H1 (cell line): ENCODE measurements at regions not wholly inside any gene's neighbourhood (a gene's known extent, or its start where the extent isn't known, plus 50 kb on each side); places are given as distances from the start of the nearest gene placed in this dataset.

Experiments
- JUND ChIP-seq: IDR thresholded peaks from 2 replicates; pipeline ENCODE4 v1.6.1; 2011; ENCODE audit warnings: mild to moderate bottlenecking, improper control_type of control experiment, low read length
- POLR2AphosphoS5 ChIP-seq: IDR thresholded peaks from 2 replicates; pipeline ENCODE4 v1.6.1; 2011; ENCODE audit warnings: low read depth, low read length
- POU5F1 ChIP-seq: IDR thresholded peaks from 2 replicates; pipeline ENCODE4 v1.6.1; 2011; ENCODE audit warnings: low read depth, mild to moderate bottlenecking, low read length, moderate library complexity
- RAD21 ChIP-seq, 2 experiments: IDR thresholded peaks in 1 of 2; conservative IDR thresholded peaks in 1 of 2; 2 replicates each; pipeline ENCODE4 v1.6.1; 2011; ENCODE audit warnings: low read depth in 2 of 2, low read length in 2 of 2, improper control_type of control experiment in 1 of 2, inconsistent platforms in 1 of 2, mild to moderate bottlenecking in 1 of 2, moderate library complexity in 1 of 2

GRCh38 chr2:89850881-89851582 is 1159.6 kb downstream of the RPIA start (continued):
- no peak for TF ChIP-seq POU5F1
- TF ChIP-seq POLR2AphosphoS5: no peak
- no peak for TF ChIP-seq JUND
- no peak for TF ChIP-seq RAD21 (IDR thresholded peaks at IDR 0.05 in 1 of 2, conservative IDR thresholded peaks at IDR 0.05 in 1 of 2; ENCODE audit: low read depth in 2 of 2, low read length in 2 of 2)
